ENCODE measurements at regions not wholly inside any gene's neighbourhood (a gene's known extent, or its start where the extent isn't known, plus 50 kb on each side); places are given as distances from the start of the nearest gene placed in this dataset.
"Not testable (repeated sequence)": the region's sequence is repeated elsewhere in the genome, so short reads cannot be mapped to it uniquely, and the experiment has no call there.

- no peak overlapping the region for H3K4me3 ChIP-seq (ENCODE audit: low read length, poor library complexity, severe bottlenecking)
- H3K4me2 ChIP-seq (ENCODE audit: low read depth, low read length, poor library complexity, severe bottlenecking), result no peak overlapping the region
- no peaks in the 10 kb centered on the region for H3K27me3 ChIP-seq (ENCODE audit: insufficient read depth, low read length, poor library complexity, severe bottlenecking)
- no peaks in the 10 kb centered on the region for H3K36me3 ChIP-seq (ENCODE audit: insufficient read depth, low read length)
- H3K9ac ChIP-seq (ENCODE audit: low read depth, low read length, poor library complexity, severe bottlenecking), result no peak overlapping the region
- H3K79me2 ChIP-seq (ENCODE audit: insufficient read depth, low read length), result no peaks in the 10 kb centered on the region
- H3K9me2 ChIP-seq (replicated peaks; ENCODE audit: low read depth, low read length), result no peaks in the 10 kb centered on the region
- no peaks in the 10 kb centered on the region for H3K4me1 ChIP-seq (ENCODE audit: insufficient read depth, low read length, poor library complexity, severe bottlenecking)
- no peak overlapping the region for H2AFZ ChIP-seq (ENCODE audit: low read length)
- H4K20me1 ChIP-seq (ENCODE audit: insufficient read depth, low read length, poor library complexity, severe bottlenecking), result no peaks in the 10 kb centered on the region
- H3K9me3 ChIP-seq (ENCODE audit: insufficient read depth, low read depth, low read length), result no peaks in the 10 kb centered on the region
- TF ChIP-seq EZH2phosphoT487 (IDR thresholded peaks at IDR 0.05; ENCODE audit: borderline replicate concordance), result no peak
- TF ChIP-seq, protein P1, sequence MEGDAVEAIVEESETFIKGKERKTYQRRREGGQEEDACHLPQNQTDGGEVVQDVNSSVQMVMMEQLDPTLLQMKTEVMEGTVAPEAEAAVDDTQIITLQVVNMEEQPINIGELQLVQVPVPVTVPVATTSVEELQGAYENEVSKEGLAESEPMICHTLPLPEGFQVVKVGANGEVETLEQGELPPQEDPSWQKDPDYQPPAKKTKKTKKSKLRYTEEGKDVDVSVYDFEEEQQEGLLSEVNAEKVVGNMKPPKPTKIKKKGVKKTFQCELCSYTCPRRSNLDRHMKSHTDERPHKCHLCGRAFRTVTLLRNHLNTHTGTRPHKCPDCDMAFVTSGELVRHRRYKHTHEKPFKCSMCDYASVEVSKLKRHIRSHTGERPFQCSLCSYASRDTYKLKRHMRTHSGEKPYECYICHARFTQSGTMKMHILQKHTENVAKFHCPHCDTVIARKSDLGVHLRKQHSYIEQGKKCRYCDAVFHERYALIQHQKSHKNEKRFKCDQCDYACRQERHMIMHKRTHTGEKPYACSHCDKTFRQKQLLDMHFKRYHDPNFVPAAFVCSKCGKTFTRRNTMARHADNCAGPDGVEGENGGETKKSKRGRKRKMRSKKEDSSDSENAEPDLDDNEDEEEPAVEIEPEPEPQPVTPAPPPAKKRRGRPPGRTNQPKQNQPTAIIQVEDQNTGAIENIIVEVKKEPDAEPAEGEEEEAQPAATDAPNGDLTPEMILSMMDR (conservative IDR thresholded peaks at IDR 0.05; ENCODE audit: low read length), result no peak
- H3F3A ChIP-seq (ENCODE audit: low read depth), result no peaks in the 10 kb centered on the region
These were observed 395.0 kb upstream of the CRIM1 start for GRCh38 chr2:35960596-35960995.

DNA sequence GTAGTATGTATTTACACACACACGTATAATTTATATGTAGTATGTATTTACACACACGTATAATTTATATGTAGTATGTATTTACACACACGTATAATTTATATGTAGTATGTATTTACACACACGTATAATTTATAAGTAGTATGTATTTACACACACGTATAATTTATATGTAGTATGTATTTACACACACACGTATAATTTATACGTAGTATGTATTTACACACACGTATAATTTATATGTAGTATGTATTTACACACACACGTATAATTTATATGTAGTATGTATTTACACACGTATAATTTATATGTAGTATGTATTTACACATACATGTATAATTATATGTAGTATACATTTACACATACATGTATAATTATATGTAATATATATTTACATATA, 398.5 kb upstream of the CRIM1 start:
- not testable (repeated sequence) for H3K4me3 ChIP-seq (ENCODE audit: low read length, poor library complexity, severe bottlenecking); H3K9me3 ChIP-seq (ENCODE audit: insufficient read depth, low read depth, low read length)

DNA sequence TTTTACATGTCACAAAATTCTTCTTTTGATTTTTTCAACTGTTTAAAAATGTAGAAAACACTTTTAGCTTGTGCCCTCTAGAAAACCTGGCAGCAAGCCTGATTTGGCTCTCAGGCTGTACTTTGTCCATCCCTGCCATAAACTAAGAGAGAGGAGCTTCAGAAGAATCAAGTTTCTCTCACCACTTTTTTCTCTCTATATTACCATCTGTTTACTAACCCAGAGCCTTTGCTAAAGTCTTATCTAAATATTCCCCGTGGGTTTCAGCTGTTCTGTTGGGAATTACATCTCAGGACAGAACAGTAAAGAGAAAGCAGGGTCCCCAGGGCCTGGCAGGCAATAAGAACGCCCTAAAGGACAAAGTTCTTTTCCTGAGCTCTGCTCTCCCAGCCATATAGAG, 409.1 kb upstream of the CRIM1 start:
- Histone ChIP-seq H4K20me1 (ENCODE audit: insufficient read depth, low read length, poor library complexity, severe bottlenecking) (no peaks in the 10 kb centered on the region), H3F3A (ENCODE audit: low read depth) (no peaks in the 10 kb centered on the region), H3K9ac (ENCODE audit: low read depth, low read length, poor library complexity, severe bottlenecking) (no peak overlapping the region), H3K9me3 (ENCODE audit: insufficient read depth, low read depth, low read length) (no peaks in the 10 kb centered on the region), H3K9me2 (replicated peaks; ENCODE audit: low read depth, low read length) (no peaks in the 10 kb centered on the region), H3K79me2 (ENCODE audit: insufficient read depth, low read length) (no peaks in the 10 kb centered on the region), H3K4me3 (ENCODE audit: low read length, poor library complexity, severe bottlenecking) (no peak overlapping the region), H3K4me1 (ENCODE audit: insufficient read depth, low read length, poor library complexity, severe bottlenecking) (no peaks in the 10 kb centered on the region), H3K4me2 (ENCODE audit: low read depth, low read length, poor library complexity, severe bottlenecking) (no peak overlapping the region), H3K27me3 (ENCODE audit: insufficient read depth, low read length, poor library complexity, severe bottlenecking) (no peaks in the 10 kb centered on the region), H2AFZ (ENCODE audit: low read length) (no peak overlapping the region), H3K36me3 (ENCODE audit: insufficient read depth, low read length) (no peaks in the 10 kb centered on the region)
- TF ChIP-seq EZH2phosphoT487 (IDR thresholded peaks at IDR 0.05; ENCODE audit: borderline replicate concordance), result no peak
- TF ChIP-seq, protein P1 (conservative IDR thresholded peaks at IDR 0.05; ENCODE audit: low read length), result no peak

More for the DNA sequence above, 398.5 kb upstream of the CRIM1 start:
- not testable (repeated sequence) for H3K27me3 ChIP-seq (ENCODE audit: insufficient read depth, low read length, poor library complexity, severe bottlenecking); H3K36me3 ChIP-seq (ENCODE audit: insufficient read depth, low read length); H4K20me1 ChIP-seq (ENCODE audit: insufficient read depth, low read length, poor library complexity, severe bottlenecking); H3K9ac ChIP-seq (ENCODE audit: low read depth, low read length, poor library complexity, severe bottlenecking); H2AFZ ChIP-seq (ENCODE audit: low read length); H3F3A ChIP-seq (ENCODE audit: low read depth); H3K4me2 ChIP-seq (ENCODE audit: low read depth, low read length, poor library complexity, severe bottlenecking); H3K79me2 ChIP-seq (ENCODE audit: insufficient read depth, low read length); H3K4me1 ChIP-seq (ENCODE audit: insufficient read depth, low read length, poor library complexity, severe bottlenecking); H3K9me2 ChIP-seq (replicated peaks; ENCODE audit: low read depth, low read length)

- no peaks in the 10 kb centered on the region for H3F3A ChIP-seq (ENCODE audit: low read depth)
- H3K27me3 ChIP-seq (ENCODE audit: insufficient read depth, low read length, poor library complexity, severe bottlenecking), result no peaks in the 10 kb centered on the region
- H3K4me3 ChIP-seq (ENCODE audit: low read length, poor library complexity, severe bottlenecking), result no peak overlapping the region
- H4K20me1 ChIP-seq (ENCODE audit: insufficient read depth, low read length, poor library complexity, severe bottlenecking), result no peaks in the 10 kb centered on the region
- H2AFZ ChIP-seq (ENCODE audit: low read length), result no peak overlapping the region
- no peak overlapping the region for H3K4me2 ChIP-seq (ENCODE audit: low read depth, low read length, poor library complexity, severe bottlenecking)
- no peaks in the 10 kb centered on the region for H3K79me2 ChIP-seq (ENCODE audit: insufficient read depth, low read length)
- no peaks in the 10 kb centered on the region for H3K9me3 ChIP-seq (ENCODE audit: insufficient read depth, low read depth, low read length)
- H3K4me1 ChIP-seq (ENCODE audit: insufficient read depth, low read length, poor library complexity, severe bottlenecking), result no peaks in the 10 kb centered on the region
- H3K36me3 ChIP-seq (ENCODE audit: insufficient read depth, low read length), result no peaks in the 10 kb centered on the region
- no peak for TF ChIP-seq EZH2phosphoT487 (IDR thresholded peaks at IDR 0.05; ENCODE audit: borderline replicate concordance)
- TF ChIP-seq, protein P1 (conservative IDR thresholded peaks at IDR 0.05; ENCODE audit: low read length), result no peak
- H3K9ac ChIP-seq (ENCODE audit: low read depth, low read length, poor library complexity, severe bottlenecking), result no peak overlapping the region
- no peaks in the 10 kb centered on the region for H3K9me2 ChIP-seq (replicated peaks; ENCODE audit: low read depth, low read length)
These were observed 416.7 kb upstream of the CRIM1 start for GRCh38 chr2:35938838-35939237.
